HG02884 (cell line): ENCODE measurements at regions not wholly inside any gene's neighbourhood (a gene's known extent, or its start where the extent isn't known, plus 50 kb on each side); places are given as distances from the start of the nearest gene placed in this dataset.

ENCODE experiments used
- ATAC-seq: cut with Tn5 transposase; IDR thresholded peaks from one replicate; pipeline ENCODE4 v1.9.1; 2021; ENCODE audit warnings: mild to moderate bottlenecking, moderate library complexity; ENCODE audit not compliant: unreplicated experiment

GRCh38 chr13:111448504-111448903, 128.1 kb downstream of the TEX29 start:
- ATAC-seq, result no peak

- no peak for ATAC-seq
These were observed 128.6 kb downstream of the TEX29 start for GRCh38 chr13:111449041-111449440.

- ATAC-seq, result no peak
These were observed 131.0 kb downstream of the TEX29 start for GRCh38 chr13:111451402-111451801.

DNA sequence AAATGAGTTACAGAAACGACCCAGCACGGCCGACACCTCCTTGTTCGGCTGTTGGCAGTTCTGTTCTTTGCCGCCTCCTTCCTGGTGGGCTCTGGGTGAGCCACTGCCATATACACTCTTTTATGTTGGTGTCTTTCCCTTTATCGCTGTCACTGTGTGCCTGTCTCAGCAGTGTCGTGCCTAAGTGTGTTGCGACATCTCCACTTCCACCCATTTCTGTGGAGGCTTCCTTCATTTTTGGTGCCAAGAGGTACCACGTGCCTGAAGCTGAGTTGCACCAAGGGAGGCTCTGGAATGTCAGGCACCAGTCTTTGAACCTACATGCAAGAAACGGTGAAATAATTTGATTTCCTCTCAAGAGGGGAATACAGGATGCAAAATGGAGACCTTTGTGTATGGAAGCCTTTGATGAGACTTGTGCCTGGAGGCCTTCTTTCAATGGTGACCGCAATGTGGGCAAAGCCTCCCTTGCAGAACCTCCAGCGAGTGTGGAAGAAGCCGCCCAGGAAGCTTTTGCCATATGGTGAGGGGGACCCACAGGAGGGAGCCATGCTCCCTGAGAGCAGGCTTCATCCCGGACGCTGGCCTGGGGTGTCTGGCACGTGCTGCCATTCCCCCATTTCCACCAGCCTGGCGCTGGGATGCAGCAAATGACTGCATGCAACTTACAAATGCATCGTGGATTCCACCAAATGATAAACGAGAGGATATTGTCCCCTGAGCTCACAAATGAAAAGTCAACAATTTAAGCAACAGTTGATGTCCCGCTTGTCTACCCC, 136.2 kb downstream of the TEX29 start:
- ATAC-seq, result no peak

DNA sequence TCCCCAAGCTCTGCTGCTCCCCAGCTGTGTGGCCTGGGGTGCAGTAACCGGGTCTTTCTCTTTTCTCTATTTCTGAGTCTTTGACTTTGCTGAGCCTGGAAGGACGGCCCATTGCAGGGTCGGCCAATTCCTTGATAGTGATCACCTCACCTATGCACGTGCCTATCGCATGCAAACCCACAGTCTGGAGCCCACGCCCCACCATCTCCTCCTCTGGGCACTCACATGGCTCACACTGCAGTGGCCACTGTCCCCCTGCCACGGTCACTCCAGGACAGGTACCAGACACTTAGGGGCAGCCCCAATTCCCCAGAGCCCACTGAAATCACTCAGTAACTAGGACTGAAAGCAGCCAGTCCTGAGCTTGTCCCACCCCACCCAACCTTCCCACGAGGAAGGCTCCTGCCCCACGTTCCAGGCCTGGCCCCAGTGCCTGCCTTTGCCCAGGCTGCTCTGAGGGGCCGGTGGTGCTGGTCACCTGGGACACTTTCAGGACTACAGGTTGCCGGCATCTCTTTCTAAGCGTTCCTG, 137.6 kb downstream of the TEX29 start:
- ATAC-seq, result no peak

DNA sequence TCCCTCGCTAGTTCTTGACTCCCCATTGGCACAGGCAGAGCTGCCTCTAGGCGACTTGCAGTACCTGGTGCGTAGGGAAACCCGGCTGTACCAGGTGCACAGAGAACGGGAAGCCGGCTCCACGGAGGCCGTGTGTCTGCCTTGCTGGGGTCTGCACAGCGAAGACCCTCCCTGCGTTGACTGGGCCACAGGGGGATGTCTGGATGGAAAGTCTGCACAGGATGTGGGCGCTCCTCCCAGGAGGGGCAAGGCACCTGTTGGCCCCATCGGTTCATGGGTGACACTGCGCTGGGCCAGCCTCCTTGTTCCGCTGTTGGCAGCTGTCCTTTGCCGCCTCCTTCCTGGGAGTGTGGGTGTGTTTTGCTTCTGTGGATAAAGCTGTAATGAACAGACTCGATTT, 138.3 kb downstream of the TEX29 start:
- ATAC-seq, result no peak

- ATAC-seq, result no peak
These were observed 139.5 kb downstream of the TEX29 start for GRCh38 chr13:111459803-111460547.

- ATAC-seq, result no peak
These were observed 140.4 kb downstream of the TEX29 start for GRCh38 chr13:111460548-111461444.

DNA sequence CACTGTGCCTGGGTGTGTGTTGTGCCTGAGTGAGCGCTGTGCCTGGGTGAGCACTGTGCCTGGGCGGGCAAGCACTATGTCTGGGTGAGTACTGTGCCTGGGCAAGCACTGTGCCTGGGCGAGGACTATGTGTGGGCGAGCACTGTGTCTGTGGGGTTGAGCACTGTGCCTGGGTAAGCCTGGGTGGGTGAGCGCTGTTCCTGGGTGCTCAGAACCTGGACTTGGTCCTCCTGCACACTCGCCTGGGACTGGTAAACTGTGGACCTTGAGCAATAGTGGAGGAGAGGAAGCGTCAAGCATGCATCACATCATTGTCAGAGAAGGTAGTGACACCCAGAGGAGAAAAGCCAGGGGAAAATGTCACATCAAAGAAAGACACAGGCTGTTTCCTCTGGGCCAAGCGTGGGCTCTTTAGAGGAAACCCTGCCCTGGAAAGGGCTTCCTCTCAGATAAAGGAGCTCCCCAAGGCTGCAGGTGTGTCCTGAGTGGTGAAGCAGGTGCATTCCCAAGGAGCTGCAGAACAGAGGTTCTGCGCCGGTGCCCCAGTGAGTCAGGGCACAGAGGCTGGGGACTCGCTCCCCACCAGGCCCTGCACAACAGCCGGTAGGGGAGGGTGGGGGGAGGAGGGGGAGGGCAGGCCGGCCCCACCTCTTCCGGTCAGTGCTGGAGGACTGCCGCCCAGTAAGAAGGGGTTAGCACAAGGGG, 141.2 kb downstream of the TEX29 start:
- ATAC-seq, result no peak

DNA sequence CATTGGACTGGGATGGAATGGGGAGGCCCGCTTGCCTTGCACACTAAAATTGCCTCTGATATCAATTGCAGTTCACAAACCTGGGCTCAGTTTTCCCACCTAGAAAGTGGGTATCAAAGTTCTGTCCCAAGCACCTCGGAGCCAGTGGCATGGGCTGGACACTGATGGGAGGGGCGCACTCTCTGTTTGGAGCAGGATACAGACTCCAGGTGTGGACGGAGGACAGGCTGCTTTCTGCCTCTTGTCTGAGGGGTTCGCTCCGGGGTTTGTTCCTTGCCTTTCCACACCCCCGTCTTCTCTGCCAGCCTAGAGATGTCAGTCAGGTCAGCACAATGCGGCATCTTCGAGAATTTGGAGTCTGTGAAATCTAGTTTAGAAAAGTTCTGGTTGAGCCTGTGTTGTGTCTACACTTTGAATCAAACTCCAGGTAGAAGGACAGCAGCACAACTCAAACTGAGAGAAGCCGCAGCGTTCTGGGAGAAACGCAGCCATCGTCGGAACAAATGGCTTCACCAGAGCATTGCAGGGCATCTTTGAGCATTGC, 141.9 kb downstream of the TEX29 start:
- no peak for ATAC-seq

DNA sequence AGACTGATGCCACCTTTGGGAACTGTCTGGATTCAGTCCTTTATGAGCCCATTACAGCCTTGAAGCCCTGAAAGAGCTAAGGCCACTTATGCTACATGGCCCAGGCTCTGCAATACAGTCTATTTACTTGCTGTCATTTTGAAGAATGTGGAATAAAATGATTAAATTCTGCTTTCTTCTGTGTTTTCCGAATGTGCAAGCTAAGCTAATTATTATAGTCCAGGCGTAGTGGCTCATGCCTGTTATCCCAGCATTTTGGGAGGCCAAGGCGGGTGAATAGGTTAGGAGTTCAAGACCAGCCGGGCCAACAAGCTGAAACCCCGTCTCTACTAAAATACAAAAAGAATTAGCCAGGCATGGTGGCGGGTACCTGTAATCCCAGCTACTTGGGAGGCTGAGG, 142.5 kb downstream of the TEX29 start:
- ATAC-seq, result no peak

DNA sequence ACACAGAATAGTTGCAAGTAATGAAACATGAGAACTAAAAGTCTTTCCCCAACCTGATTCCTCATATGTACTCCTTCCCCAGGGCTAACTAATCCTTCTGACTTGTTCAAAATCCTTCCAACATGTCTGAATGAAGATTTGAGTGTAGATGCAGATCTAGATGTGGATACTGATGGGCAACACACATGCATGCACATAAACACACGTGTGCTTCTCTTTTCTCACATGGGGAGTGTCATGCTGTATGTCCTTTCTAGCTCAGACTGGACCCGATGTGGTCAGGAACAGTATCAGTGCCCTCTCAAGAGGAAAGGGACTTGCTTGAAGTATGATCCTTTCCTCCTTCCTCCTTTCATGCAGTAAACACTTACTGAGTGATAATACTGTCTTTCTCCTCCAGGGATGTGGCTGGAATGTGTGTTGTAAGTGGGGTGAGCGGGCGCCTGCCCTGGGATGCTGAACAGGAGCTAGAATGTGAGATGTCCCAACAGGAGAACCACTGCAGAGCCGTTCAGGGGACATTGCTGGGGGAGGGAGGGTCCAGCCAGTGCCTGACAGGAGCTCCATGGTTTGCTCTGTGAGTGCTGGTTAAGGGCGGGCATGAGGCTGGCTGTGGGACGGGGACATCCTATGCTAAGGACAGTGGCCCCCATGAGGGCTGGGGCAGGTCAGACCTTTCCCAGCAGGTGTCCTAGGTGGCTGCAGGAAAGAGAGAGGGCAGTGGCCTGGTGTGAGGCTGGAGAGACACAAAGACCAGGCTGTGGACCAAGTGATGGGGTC, 146.9 kb downstream of the TEX29 start:
- no peak for ATAC-seq

DNA sequence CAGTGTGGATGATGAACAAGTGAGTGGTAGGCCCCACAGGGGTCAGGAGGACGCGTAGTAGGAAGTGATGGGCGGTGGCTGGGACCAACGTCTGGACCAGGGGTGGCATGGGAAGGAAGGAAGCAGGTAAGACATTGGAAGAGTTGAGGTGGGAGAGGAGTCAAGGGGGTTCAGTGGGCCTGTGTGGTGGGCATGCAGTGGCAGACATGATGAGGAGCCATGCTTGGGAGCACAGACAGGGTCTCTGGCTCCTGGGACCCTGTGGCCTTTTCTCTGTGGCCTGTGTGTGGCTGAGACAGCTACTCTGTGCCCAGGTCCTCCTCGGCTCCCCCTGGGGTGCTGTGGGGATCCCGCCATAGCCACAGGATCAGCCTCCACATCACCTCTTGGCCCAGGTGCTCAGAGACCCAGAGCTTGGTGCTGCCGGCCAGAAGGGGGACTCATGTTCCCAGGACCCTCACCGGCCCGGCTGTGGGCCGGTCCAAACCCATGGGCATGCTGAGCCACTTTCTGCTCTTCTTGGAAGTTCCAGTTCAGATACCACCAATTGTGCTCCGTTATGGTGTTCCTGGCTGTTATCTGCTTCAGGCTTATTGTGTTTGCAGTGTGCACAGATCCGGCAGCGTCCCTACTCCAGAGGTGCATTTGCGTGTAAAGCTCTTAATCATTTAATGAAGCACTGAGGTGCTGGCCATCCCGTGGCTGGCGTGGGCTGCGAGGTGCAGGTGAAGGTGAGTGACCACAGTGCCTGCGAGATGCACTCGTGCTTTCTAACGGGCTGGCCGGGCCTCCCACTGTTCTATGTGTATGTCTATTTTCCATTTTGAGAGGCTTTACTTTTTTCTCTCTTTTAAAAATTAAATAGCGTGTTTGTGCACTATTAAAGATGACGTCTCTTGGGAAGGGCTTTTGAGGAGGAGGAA, 147.9 kb downstream of the TEX29 start:
- no peak for ATAC-seq

DNA sequence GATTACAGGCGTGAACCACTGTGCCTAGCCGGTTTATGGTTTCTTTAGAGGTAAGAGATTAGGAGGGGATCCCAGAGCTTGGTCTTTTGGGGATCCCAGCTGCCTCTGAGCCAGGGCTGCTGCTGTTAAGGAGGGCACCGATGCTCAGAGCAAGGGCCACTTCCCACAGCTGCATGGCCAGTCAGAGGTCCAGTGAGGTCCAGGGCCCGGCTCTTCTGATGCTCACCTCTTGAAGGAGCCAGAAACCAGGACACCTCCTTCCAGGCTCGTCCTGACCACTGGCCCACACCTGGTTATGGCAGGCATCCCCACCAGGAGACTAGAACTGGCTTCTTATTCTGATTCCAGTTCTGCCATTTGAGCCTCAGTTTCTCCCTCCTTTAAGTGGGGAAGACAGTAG, 149.0 kb downstream of the TEX29 start:
- no peak for ATAC-seq

- ATAC-seq, result no peak
These were observed 149.6 kb downstream of the TEX29 start for GRCh38 chr13:111469916-111470506.

DNA sequence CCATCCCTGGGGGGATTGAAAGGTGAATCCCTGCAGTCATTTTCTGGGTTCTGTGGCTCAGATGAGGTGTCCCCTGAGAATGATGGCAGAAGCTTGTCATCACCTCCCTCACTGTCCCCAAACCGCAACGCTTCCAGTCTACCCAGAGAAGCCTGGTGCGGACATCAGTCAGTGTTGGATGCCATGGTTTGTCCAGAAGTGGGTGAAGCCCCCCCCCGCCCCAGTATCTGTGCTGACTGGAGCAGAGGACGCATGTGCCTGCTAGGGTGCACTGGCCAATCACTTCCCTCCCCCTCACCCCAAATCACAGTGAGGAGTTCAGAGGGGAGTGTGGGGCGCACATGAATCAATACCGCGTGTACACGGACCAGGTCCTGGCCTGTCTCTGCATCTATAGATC, 150.5 kb downstream of the TEX29 start:
- no peak for ATAC-seq

DNA sequence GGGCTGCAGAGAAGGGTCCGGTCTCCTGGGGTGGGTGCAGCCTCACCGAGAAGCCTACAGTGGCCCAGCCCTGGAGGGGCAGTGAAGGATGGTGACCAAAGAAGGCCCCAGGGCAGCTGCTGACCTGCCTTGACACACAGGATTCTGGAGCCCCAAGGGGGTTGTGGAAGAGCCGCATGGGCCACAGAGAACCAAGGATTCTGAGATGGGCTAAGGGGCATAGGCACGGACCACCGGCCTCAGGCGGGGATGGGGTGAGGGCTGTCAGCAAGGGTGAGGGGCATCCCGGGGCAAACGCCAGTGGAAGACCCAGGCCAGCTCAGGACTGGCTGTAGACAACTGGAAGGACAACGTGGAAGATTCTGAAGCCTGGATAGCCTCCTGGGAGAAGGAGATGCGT, 151.6 kb downstream of the TEX29 start:
- no peak for ATAC-seq
